H54 (cell line): ENCODE measurements at regions not wholly inside any gene's neighbourhood (a gene's known extent, or its start where the extent isn't known, plus 50 kb on each side); places are given as distances from the start of the nearest gene placed in this dataset.

Experiments
- DNase-seq: peaks from one replicate; pipeline ENCODE4 v3.0.0; 2011; ENCODE audit warnings: low spot score, mixed read lengths; ENCODE audit not compliant: insufficient read length
- FAIRE-seq: peaks from 3 replicates; lab custom pipeline; 2011; peaks lifted over from hg19 to GRCh38; lab: Jason Lieb, UNC
- POLR2A ChIP-seq: IDR thresholded peaks from 2 replicates; pipeline ENCODE4 v1.6.1; 2011; ENCODE audit warnings: low read depth, mild to moderate bottlenecking, low read length

DNA sequence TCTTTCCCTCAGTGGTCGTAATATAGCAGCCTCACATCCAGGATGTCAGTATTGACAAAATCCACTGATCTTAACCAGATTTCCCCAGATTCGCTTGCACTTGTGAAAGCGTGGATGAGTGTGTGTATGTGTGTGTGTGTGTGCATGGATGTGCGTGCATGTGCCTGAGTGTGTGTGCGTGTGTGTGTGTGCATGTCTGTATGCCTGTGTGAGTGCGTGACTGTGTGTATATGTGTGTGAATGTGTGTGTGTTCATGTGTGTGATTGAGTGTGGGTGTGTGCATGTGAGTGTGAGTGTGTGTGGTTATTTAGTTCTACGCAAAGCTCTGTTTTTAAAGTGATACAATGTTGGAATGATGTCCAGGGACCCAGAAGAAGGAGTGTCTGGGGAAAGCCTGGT is 723.2 kb downstream of the BRD1 start:
- DNase-seq: no peak
- FAIRE-seq: no peak
- no peak for TF ChIP-seq POLR2A

DNA sequence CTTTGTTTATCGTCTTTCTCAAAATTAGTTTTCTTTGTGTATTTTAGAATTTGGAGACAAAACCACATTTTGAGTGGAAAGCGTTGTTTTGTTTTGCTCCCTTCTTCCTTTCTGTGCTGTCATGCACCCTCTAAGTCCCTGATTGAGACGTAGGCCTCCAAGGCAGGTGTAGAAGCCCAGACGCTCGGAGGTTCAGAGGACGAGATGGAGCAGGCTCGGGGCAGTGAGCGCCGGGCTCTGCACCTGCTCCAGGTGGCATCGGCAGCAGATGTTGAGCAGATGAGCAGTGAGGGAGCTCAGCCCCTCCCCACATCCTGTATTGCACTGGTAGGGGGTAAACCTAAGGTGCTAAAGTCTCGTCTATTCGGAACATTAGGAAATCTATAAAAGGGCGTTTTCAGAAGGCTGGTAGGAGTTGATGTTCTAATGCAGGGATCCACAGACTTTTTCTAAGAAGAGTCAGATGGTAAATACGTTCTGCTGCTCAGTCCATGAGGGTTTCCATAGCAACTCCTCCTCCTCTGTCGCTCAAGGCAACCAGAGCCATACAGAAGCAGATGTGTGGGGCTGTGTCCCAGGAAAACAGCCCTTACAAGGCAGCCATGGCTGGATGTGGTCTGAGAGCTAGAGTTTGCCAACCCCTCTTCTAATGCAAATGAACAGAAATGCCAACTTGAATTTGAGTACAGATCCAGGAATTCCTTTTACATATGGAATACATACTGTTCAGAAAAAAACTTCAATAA is 724.2 kb downstream of the BRD1 start:
- TF ChIP-seq POLR2A: no peak
- no peak for DNase-seq
- no peak for FAIRE-seq

DNA sequence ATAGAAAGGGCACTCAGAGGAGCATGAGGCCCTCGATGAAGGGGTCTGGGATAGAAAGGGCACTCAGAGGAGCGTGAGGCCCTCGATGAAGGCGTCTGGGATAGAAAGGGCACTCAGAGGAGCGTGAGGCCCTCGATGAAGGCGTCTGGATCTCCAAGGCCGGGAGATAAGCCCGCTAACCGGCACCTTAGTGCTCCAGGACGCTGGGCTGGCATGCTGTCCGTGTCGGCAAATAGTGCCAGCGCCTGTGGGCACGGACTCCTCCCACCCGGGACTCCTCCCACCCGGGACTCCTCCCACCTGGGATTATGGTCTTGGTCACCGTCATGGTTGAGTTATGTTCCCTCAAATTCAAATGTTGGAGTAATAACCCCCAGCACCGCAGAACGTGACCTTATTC is 725.3 kb downstream of the BRD1 start:
- DNase-seq (no peak), FAIRE-seq (no peak)

DNA sequence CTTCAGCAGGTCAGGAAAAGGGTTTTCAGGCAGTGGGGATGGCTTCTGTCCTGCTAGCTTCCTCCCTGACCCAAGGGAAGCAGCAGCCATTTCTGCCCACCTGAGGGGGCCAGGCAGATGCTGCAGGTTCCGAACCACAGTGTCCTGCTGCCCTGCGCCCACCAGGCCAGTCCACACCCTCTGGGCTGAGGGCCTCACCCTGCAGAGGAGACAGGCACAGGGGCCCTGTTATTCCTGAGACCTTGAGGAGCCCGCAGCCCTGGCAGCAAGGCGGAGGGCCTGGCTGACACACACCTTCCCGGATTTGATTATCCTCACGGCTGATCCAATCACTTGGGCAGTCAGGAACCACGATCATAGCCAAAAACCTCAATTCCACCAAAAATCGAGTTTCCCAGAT is 725.8 kb downstream of the BRD1 start:
- no peak for FAIRE-seq
- no peak for DNase-seq
- TF ChIP-seq POLR2A: no peak

More for the DNA sequence above, 725.3 kb downstream of the BRD1 start:
- TF ChIP-seq POLR2A: no peak

DNA sequence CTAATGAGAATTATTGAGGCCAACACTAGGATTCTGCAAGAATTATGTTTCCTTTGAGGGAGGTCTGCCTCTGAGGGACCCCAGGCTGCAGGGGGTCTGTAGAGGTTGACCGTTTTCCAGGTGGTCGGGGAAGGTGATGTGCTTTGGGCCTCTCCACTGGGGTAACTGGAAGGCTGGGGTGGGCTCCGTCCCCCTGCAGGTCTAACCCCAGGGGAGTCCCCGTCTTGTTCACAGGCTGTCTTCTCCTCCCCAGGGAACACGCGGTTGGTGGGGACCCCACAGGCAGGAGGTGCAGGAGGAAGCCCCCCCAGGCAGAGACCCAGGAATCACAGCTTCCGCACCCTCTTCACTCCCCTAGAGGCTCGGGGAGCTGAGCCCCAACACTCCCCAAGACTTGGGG is 726.4 kb downstream of the BRD1 start:
- no peak for TF ChIP-seq POLR2A
- FAIRE-seq (no peak), DNase-seq (no peak)

DNA sequence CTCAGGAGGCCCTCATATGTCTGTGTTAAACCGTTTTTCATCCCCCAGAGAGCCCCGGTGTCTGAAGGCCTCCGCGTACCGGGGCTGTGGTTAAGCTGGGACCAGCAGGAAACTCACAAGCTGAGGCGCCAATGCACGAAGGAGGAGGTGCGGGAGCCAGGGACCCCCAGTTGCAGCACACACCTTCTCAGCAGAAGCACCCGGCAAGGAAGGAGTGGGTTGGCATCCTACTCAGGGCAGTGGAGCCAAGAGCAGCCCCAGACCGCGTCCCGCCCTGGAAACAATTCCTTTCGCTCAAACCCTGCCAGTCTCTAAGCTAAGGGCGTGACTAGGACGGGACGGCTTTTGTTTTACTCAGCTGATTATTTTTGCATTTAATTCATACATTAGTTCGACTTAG is 726.9 kb downstream of the BRD1 start:
- TF ChIP-seq POLR2A: no peak
- FAIRE-seq: no peak

DNA sequence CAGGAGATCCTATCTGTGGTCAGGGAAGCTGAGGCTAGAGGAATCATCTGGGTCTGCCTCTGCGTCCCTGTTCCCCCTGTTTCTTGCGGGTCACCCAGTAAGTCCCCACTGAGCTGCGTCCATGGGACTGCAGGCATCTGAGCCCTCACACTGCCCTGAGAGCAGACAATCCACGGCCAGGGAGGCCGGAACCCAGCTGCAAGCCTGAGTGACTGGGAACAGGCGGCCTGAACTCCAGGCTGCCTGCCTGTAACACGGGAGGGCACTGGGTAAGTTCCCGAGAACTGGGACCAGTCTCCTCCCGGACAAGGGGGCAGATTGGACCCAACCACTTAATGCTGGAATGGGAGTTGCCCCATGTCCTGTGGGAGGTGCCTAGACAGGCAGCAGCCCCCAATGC is 727.4 kb downstream of the BRD1 start:
- no peak for DNase-seq
- no peak for TF ChIP-seq POLR2A
- no peak for FAIRE-seq

More for the DNA sequence above, 726.9 kb downstream of the BRD1 start:
- DNase-seq: no peak

DNA sequence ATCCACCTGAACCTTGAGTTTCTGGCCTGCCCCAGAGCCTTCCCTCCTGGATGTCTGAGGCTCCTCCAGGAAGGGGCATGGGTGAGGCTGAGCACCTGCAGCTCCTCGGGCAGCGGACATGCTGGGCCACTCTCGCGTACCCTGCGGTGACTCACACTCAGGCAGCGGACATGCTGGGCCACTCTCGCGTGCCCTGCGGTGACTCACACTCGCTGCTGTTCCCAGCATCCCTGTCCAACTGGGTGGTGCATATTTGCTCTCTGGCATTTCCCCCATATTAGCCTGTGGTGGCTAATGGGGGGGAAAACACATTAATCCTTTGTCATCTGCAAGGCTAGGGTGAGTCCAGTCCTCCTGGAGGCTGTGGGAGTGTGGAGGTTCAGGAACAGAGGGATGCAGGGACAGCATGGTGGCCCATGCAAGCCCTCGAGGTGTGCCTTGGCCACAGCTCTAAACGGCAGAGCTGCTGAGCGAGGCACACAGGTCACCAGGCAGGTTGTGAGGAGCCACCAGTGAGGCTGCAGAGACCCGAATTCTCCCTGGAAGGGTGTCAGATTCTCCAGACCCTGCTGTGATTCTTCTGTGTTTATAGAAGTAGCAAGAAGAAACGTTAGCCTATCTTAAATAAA is 728.1 kb downstream of the BRD1 start:
- no peak for TF ChIP-seq POLR2A
- no peak for FAIRE-seq
- no peak for DNase-seq

DNA sequence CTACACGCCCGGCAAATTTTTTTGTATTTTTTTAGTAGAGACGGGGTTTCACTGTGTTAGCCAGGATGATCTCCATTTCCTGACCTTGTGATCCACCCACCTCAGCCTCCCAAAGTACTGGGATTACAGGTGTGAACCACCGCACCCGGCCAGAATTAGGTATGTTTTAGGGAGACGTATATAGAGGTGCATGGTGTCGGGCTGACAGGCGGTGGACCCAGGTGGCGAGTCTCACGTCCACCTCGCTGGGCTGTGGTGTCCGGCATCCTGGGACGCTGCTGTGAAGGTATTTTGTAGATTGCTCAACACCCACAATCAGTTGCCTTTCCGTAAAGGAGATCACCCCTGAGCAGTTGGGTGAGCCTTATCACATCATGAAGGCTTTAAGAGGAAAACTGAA is 728.6 kb downstream of the BRD1 start:
- TF ChIP-seq POLR2A: no peak
- DNase-seq: no peak
- no peak for FAIRE-seq

DNA sequence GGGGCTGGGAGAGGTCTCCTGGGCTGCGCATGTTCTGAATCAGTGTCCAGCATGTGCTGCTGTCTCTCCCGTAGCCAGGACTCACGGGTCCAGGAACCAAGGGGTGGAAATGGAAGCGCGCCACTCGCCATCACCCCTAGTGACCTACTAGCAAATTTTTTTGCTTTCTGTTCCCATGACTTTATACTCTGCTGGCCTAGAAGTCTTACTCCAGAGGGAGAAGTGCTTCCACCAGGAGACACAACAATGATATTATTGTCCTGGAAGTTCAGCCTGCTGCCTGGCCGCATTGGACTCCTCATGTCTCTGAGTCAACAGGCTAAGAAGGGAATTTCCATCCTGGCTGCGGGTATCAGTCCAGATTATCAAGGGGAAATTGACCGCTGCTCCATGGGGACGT is 729.7 kb downstream of the BRD1 start:
- no peak for TF ChIP-seq POLR2A
- DNase-seq (no peak), FAIRE-seq (no peak)

DNA sequence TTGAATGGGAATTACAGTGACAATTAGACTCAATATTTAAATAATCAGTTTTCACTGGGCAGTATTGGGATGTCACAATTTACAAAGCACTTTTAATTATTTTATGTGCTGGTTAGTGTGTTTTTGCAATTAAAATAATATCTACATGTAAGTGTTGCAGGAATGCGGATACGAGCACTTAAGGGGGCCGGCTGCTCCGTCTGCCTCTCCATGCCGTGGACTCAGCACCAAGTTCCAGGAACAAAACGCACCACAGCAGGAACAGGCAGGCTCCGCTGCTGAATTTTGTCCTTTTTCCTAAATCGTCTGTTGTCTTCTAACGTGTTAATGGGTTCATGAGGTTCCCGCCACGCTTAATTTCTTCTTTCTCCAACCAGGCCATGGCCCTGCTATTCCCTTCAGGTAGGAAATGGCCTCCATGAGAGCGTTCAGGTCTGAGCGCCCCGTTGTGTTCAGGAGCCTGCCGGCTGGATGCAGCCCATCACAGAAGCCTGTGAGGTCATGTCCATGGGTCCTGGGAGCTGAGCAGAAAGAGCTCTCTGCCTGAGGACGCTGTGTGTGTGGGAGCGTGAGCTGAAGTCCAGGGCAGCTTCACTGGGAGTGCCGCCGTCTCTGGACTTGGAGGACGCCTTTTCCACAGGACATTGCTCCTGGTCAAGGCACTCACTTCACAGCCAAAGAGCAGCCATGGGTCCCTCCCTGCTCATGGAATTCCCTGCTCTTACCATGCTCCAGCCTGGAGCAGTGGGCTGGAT is 730.3 kb downstream of the BRD1 start:
- DNase-seq (no peak), FAIRE-seq (no peak)
- TF ChIP-seq POLR2A: no peak

DNA sequence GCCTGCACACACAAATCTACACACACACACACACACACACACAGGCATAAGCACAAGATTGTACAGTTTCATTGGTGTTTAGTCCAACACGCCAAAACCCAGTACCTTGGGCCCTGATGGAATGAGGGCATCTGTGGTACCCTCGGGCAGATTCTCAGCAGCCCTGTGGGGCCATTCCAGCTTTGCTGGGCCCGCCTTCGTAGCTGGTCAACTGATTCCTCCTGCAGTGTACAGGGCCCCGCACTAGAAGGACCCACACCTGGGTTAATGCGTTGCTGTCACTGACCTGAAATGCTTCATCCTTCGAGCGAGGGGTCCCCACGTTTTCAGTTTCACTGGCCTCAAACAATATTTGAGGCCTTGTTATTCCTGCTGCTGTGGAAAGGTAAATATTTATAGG is 731.2 kb downstream of the BRD1 start:
- FAIRE-seq (no peak), DNase-seq (no peak)
- TF ChIP-seq POLR2A: no peak

DNA sequence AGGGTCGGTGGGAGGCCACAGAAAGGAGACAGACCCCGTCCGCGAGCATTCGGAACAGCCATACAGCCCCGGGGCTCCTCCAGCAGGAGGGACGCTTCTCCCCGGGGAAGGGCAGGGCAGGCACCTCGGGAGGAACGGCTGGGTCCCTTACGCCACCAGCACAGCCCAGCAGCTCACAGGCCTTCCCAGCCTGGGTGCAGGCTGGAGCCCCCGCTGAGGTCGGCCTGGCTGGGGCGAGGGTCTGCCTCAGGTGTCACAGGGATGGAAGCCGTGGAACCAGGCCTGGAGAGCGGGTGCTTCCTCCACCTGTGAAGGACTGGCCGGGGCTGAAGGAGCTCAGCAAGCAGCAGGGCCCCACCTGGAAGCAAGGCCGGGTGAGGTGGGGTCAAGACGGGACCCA is 732.3 kb downstream of the BRD1 start:
- DNase-seq (no peak), FAIRE-seq (no peak)
- no peak for TF ChIP-seq POLR2A

DNA sequence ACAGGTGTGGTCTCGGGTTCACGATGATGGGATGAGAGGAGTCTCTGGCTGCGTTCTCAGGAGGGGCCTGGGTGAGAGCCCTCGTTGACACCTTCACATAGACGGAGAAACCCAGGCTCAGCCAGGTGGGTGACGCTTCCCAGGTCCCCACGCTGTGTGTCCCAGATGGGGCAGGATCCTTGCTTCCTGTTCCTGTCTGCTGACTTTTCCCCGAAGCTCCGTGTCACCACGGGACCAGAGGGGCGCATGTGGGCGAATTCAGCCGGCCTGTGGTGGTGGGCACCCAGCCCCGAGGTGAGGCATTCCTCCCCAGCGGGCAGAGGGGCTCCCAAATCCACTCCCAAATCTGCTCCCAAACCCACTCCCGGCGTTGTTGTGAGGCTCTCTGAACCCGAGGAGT is 732.8 kb downstream of the BRD1 start:
- TF ChIP-seq POLR2A: no peak
- no peak for DNase-seq
- no peak for FAIRE-seq
